NT2/D1 (cell line): ENCODE measurements at regions not wholly inside any gene's neighbourhood (a gene's known extent, or its start where the extent isn't known, plus 50 kb on each side); places are given as distances from the start of the nearest gene placed in this dataset.

Experiments
- DNase-seq: peaks from one replicate; pipeline ENCODE4 v3.0.0-alpha.2; 2011; ENCODE audit warnings: low read depth, low spot score
- H3K27me3 ChIP-seq: 2 replicates; pipeline ENCODE4 v1.6.0; 2011; ENCODE audit warnings: mild to moderate bottlenecking; ENCODE audit not compliant: insufficient read length, insufficient read depth
- H3K36me3 ChIP-seq: 2 replicates; pipeline ENCODE4 v1.6.1; 2011; ENCODE audit warnings: mild to moderate bottlenecking, low read length, mixed read lengths; ENCODE audit not compliant: insufficient read depth, insufficient read length
- H3K4me1 ChIP-seq: 2 replicates; pipeline ENCODE4 v1.5.1; 2011; ENCODE audit not compliant: insufficient read depth, insufficient read length
- H3K4me3 ChIP-seq: 2 replicates; pipeline ENCODE4 v1.5.1; 2011; ENCODE audit warnings: low read depth; ENCODE audit not compliant: insufficient read length
- H3K9ac ChIP-seq: 2 replicates; pipeline ENCODE4 v1.6.0; 2011; ENCODE audit warnings: low read depth; ENCODE audit not compliant: insufficient read length
- H3K9me3 ChIP-seq: 2 replicates; pipeline ENCODE4 v1.5.1; 2011; ENCODE audit warnings: mild to moderate bottlenecking, low read length; ENCODE audit not compliant: insufficient read depth
- SUZ12 ChIP-seq: IDR thresholded peaks from 2 replicates; pipeline ENCODE4 v1.6.1; 2011; ENCODE audit not compliant: insufficient read length, insufficient read depth; ENCODE audit errors: extremely low read depth
- YY1 ChIP-seq: IDR thresholded peaks from 2 replicates; pipeline ENCODE4 v1.6.1; 2011; ENCODE audit not compliant: insufficient read length, insufficient read depth
- ZNF274 ChIP-seq: IDR thresholded peaks from 2 replicates; pipeline ENCODE4 v1.6.1; 2011; ENCODE audit warnings: mild to moderate bottlenecking, low read depth, low read length

GRCh38 chr21:38600106-38600505, 101.8 kb upstream of the ERG start:
- H3K4me1 ChIP-seq, result no peaks in the 10 kb centered on the region
- no peak overlapping the region for H3K4me3 ChIP-seq
- TF ChIP-seq YY1 (no peak), SUZ12 (no peak), ZNF274 (no peak)
- no peak for DNase-seq
- H3K9ac ChIP-seq, result no peak overlapping the region
- H3K9me3 ChIP-seq, result no peaks in the 10 kb centered on the region
- no peaks in the 10 kb centered on the region for H3K27me3 ChIP-seq
- no peaks in the 10 kb centered on the region for H3K36me3 ChIP-seq

DNA sequence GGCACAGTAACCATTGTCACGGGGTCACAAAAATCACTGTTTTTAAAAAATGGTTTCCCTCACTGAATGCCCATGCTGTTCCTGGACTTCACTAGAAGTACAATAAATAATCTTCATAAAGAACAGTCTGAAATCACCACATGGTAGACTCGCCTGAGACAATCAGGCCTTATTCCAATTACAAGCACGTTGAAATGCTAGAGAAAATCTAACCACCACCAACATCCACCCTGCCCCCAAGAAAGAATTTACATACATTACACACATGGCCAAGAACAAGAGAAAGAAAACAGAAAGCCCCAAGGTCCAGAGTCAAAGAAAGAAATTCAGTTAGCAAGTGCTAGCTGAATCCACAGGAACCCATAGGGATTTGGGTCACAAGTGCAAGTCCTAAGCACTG, 107.0 kb upstream of the ERG start:
- no peak for TF ChIP-seq SUZ12
- TF ChIP-seq ZNF274, result no peak
- no peak for TF ChIP-seq YY1
- Histone ChIP-seq H3K9me3 (no peaks in the 10 kb centered on the region), H3K4me1 (no peaks in the 10 kb centered on the region), H3K27me3 (no peaks in the 10 kb centered on the region), H3K9ac (no peak overlapping the region), H3K4me3 (no peak overlapping the region), H3K36me3 (no peaks in the 10 kb centered on the region)
- no peak for DNase-seq

DNA sequence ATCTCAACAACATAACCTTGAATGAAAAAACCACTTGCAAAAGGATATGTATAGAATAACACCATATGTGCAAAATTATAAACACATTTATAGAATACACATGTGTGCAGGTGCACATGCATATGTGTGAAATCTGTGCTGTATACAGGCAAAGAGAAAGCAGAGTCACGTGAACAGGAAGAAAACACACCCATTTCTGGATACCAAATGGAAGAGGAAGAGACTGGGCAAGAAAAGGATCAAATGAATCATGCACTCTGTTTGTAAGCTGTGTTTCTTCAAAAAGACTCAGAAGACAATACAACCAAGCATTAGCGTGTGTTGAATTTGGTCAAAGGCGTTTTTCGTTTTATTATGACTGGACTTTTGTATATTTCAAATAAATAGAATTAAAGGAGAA, 111.3 kb upstream of the ERG start:
- Histone ChIP-seq H3K9me3 (no peaks in the 10 kb centered on the region), H3K9ac (no peak overlapping the region), H3K27me3 (no peaks in the 10 kb centered on the region), H3K4me1 (no peaks in the 10 kb centered on the region), H3K4me3 (no peak overlapping the region), H3K36me3 (no peaks in the 10 kb centered on the region)
- TF ChIP-seq SUZ12, result no peak
- no peak for TF ChIP-seq ZNF274
- DNase-seq, result no peak

DNA sequence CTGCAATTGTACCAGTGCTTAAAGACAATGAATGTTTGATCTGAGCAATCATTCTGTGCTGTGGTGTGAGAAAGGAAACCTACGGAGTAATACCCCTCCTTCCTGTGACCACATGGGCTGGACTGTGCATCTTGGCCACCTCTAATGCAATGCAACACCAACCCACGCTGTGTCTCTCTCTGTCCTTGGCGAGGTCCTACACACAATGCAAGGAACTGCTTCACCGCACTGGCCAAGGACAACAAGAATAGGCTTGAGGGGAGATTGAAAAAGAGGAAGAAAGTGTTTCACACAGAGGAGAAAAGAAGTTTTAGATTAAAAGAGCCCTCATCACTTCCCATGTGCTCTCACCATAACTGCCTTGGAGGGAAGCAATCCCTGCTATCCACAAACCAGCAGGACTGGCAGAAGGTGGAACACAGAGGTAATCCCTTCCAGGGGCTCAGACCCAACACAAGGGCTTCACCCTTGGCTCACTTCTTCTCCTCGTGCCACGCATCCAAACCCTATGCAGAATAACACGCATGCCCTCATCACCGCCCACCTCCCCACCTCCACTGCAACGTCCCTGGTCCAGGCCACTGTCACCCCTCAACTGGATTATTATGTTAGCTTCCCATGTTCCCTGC, 112.5 kb upstream of the ERG start:
- Histone ChIP-seq H3K9ac (no peak overlapping the region), H3K36me3 (no peaks in the 10 kb centered on the region), H3K27me3 (no peaks in the 10 kb centered on the region), H3K9me3 (no peaks in the 10 kb centered on the region), H3K4me3 (no peak overlapping the region), H3K4me1 (no peaks in the 10 kb centered on the region)
- no peak for TF ChIP-seq YY1
- TF ChIP-seq ZNF274, result no peak
- TF ChIP-seq SUZ12, result no peak
- DNase-seq, result no peak

- TF ChIP-seq ZNF274, result no peak
- no peak for TF ChIP-seq YY1
- TF ChIP-seq SUZ12, result no peak
Observed at GRCh38 chr21:38611277-38611676, 113.0 kb upstream of the ERG start.

GRCh38 chr21:38613686-38614085, 115.4 kb upstream of the ERG start:
- no peaks in the 10 kb centered on the region for H3K36me3 ChIP-seq
- H3K9me3 ChIP-seq, result no peaks in the 10 kb centered on the region
- TF ChIP-seq SUZ12 (no peak), YY1 (no peak), ZNF274 (no peak)
- DNase-seq, result no peak
- no peak overlapping the region for H3K9ac ChIP-seq
- no peaks in the 10 kb centered on the region for H3K4me1 ChIP-seq
- H3K27me3 ChIP-seq, result no peaks in the 10 kb centered on the region
- no peak overlapping the region for H3K4me3 ChIP-seq

More at GRCh38 chr21:38611277-38611676, 113.0 kb upstream of the ERG start:
- no peak for DNase-seq
- Histone ChIP-seq H3K9ac (no peak overlapping the region), H3K36me3 (no peaks in the 10 kb centered on the region), H3K4me3 (no peak overlapping the region), H3K27me3 (no peaks in the 10 kb centered on the region), H3K9me3 (no peaks in the 10 kb centered on the region), H3K4me1 (no peaks in the 10 kb centered on the region)

DNA sequence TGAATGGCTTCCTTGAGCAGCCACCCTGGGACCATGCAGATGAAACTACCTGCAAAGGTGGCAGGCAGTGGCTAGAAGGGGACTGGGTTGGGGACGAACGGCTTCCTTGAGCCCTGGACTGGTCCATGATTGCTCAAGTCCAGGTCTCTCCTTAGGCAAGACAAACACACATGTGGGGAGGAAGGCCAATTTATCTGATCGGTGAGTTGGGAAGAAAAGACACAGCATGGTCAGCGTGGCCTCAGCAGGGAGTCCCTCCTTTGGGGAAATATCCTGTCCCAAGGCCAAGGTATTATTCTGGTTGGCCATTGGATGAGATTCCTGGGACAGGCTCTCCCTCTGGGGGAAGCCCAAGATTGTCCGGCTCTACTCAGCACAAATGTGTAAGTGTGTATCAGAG, 116.3 kb upstream of the ERG start:
- DNase-seq, result no peak

DNA sequence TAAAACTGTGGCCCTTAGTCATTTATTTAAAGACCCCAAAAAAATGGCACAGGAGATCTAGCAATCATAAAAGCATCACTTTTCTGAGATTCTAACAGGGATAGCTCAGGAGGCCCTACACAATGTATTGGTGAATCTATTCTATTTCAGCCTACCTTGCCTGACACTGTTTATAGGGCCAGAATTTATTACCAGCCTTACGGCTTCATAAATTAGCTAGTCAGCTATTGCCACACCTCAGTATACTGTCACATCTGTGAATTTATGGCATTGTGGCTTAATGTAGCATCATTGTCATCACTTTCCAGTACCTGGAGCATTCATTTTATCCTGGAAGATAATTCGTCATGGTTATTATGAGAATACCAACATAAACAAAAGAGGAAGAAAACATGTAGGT, 121.2 kb upstream of the ERG start:
- Histone ChIP-seq H3K4me3 (no peak overlapping the region), H3K9me3 (no peaks in the 10 kb centered on the region), H3K36me3 (no peaks in the 10 kb centered on the region), H3K9ac (no peak overlapping the region), H3K27me3 (no peaks in the 10 kb centered on the region), H3K4me1 (no peaks in the 10 kb centered on the region)
- no peak for DNase-seq
- TF ChIP-seq YY1, result no peak
- no peak for TF ChIP-seq SUZ12
- no peak for TF ChIP-seq ZNF274

More for the DNA sequence above, 116.3 kb upstream of the ERG start:
- H3K4me3 ChIP-seq, result no peak overlapping the region
- H3K9me3 ChIP-seq, result no peaks in the 10 kb centered on the region
- H3K27me3 ChIP-seq, result no peaks in the 10 kb centered on the region
- H3K36me3 ChIP-seq, result no peaks in the 10 kb centered on the region
- no peaks in the 10 kb centered on the region for H3K4me1 ChIP-seq
- no peak for TF ChIP-seq ZNF274
- no peak for TF ChIP-seq YY1
- TF ChIP-seq SUZ12, result no peak
- H3K9ac ChIP-seq, result no peak overlapping the region
